ENCODE measurements at regions not wholly inside any gene's neighbourhood (a gene's known extent, or its start where the extent isn't known, plus 50 kb on each side); places are given as distances from the start of the nearest gene placed in this dataset.

GRCh38 chr5:56508249-56508648 is 275.1 kb upstream of the ANKRD55 start:
- no peak for DNase-seq

DNA sequence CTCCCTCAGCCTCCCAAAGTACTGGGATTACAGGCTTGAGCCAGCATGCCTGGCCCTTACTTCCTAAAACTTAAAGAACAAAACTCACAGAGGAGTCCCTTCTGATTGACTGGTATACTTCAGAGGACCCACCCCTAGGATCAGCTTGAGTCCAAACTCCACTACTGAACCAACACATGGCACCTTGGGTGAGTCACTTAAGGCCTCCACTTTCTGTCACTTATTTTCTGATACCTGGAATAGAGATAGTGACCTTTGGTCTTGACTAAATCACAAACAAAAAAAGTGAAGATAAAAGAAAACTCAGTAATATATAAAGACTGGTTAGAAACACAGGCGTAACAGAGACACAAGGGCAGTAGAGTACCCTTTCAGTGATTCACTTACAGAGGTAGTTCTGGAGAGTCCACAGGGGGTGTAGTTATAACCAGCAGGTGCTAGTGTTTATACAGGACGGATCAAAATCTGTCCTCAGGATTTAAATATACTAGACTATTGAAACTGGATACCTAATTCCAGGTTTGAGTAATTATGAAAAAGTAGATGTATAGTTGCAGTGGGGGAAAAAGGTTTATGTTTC is 274.3 kb upstream of the ANKRD55 start:
- no peak for DNase-seq

DNA sequence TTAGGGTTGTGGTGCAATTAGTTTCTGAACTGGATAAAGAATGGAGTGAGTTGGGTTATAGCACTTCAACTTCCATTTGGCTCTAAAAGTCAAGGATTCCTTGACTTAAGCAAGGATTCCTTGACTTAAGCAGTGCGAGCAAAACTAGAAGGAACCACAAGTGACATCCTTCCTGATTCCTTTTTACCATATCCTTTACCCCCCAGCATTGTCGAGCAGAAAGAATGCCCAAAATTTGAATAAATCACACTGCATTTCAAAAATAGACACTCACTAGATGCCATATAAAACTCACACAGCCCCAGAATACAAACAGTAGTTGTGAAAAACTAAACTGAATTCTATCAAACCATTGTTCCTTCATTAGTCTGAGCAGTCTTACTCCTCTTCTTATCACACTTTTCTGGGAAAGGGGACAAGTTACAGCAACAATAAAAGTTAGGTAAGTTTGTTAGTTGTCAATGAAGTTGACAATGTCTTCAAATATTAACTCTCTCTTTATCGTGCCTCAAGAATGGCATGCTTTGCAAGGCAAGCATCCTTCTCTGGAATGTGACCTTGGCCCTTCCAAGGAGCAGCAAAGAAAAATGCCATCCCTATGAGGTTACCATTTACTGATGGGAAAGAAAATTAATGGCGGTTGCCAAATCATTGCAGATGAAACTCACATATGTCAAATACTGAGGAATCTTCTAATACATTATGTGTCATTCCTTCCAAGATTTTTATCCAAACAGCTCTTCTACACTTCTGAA is 273.3 kb upstream of the ANKRD55 start:
- DNase-seq, result no peak

GRCh38 chr5:56503929-56504328 is 270.8 kb upstream of the ANKRD55 start:
- DNase-seq, result no peak

GRCh38 chr5:56501781-56502557 is 268.8 kb upstream of the ANKRD55 start:
- DNase-seq, result no peak

DNA sequence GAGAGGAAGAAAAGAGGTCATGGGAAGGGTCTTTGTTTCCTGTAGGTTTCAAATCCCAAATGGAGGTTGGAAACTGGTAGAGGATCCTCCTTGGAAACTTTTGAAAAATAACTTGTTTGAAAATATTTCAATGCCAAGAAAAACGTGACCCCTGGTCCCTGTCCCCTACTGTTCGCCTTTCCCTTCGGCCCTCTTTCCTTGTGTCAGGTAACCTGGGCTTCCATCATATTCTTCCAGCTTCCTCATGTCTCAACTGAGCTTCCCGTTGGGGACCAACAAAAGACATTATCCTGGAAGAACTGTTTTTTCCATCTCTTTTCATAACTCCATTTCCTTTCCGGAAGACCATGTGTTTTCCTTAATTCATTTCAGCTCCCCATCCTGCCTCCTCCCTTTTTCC is 266.8 kb upstream of the ANKRD55 start:
- no peak for DNase-seq

DNA sequence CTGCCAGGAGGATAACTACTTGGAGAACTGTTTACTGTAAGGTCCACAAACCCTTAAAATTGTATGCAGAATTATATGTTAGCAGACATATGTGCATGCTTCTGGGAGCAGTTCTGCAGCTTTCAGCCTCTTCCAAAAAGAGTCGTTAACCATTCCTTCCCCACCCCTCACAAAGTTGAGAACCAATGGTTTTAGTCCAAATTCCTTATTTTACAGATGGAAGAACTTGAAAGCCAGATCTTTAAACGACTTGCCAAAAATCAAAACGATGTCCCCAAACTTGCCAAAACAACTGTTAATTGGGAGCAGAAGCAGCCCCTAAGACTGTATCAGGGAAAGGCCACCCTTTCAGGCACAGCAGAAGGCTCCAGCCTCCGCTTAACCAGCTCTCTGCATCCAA is 266.4 kb upstream of the ANKRD55 start:
- no peak for DNase-seq

DNA sequence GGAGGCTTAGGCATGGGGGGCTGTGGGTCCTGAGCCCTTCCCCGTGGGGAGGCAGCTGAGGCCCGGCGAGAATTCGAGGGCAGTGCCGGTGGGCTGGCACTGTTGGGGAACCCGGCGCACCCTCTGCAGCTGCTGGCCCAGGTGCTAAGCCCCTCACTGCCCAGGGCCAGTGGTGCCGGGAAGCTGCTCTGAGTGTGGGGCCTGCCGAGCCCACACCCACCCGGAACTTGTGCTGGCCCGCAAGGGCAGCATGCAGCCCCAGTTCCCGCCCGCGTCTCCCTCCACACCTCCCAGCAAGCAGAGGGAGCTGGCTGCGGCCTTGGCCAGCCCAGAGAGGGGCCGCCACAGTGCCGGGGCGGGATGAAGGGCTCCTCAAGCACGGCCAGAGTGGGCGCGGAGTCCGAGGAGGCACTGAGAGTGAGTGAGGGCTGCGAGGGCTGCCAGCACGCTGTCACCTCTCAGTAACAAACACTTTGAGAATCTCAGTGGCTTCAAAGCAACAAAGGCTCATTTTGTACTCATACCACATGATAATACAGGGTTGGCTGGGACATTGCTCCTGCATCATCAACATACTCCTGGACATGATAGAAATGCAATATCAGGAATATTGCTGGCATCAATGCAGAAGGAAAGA is 265.7 kb upstream of the ANKRD55 start:
- no peak for DNase-seq

DNA sequence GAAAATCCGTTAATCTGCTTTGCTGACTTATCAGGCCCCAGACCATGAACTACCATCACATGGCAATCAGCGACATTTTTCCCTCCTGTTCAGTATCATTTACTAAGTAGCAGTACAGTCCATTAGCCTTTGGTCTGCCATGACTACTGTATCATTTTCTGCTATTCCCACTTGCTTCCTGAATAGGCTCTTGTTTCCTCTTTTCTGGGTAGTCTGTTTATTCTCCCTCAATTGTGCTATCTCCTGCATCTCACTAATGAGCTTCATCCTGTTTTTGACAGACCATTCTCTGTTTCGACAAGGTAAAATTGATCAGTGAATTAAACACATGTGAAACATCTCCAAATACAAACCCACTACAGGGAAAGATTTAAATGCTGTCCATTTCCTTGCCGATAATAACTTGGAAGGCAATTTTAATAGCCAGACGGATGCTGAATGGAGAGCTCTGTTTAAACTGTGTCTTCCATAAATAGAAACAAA is 263.5 kb upstream of the ANKRD55 start:
- no peak for DNase-seq

DNA sequence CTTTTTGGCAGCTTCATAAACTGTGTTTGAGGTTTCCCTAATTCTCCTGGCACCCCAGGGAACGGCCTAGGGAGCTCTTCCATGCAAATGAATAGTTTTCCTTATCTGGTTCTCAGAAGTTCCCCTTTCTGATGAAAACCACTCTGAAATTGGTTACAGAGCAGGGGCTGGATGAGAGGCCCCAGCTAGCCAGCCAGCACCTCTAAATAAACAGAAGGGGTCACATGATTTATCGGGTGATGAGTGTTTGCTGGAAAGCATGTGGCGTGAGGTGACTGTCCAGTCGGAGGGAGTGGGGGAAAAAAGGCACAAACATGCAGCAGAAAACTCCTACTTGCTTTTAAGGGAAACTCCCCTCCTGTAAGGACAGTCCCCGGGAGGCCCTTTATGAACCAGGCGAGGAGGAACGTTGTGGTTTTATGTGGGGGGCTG is 261.2 kb upstream of the ANKRD55 start:
- no peak for DNase-seq

DNA sequence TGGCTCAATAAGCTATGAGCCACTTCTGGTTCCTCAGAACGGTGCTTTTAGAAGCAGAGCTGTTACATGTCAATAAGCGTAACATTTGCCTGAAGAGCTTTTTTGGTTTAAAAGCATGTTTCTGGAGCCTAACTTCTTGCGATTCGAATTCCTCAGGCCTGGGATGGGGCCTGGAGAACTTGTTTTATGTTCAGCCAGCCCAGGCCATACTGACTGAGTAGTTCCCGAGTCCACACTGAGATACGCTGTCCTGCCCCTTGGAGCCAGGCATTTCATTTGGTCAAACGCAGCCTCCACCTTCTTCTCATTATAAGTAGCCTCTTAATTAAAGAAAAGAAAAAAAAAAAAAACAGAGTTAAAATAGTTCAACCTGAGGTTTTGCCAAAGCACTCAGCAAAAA is 260.6 kb upstream of the ANKRD55 start:
- DNase-seq, result no peak

DNA sequence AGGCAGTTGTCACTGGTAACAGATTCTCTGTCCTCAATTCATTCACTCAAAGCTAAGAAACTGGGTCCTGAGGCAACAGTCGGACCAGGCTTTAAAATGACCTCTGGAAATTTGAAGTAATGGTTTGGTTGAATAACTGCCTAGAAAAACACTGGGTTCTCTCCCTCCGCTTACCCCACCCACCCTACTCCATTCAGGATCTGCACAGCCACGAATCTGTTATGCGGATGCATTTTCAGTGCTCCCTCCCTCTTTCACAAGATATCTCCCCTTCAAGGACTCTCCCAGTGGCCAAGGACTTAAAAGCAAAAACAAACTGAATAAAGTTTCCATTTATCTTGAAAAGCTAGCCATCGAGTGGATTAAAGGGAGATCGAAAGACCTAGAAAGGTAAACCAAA is 260.2 kb upstream of the ANKRD55 start:
- DNase-seq, result no peak

DNA sequence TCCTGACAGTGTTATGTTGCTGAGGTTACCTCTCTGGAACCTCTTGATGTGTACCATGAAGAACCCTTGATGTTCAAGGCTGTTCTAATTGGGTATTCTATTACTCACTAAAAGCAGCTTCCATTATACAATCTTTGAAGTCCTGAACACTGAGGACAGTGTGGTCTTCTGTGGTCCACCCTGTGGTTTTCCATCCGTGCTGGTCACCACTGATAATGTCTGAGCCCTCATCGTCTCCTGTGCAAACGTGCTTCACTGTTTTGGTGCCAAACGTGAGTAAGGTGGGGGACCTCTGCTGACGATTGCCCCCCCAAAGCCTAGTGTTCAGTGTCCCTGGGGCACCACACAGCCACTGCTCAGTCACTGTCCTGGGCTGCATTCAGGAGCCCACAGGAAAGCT is 259.7 kb upstream of the ANKRD55 start:
- DNase-seq, result no peak

DNA sequence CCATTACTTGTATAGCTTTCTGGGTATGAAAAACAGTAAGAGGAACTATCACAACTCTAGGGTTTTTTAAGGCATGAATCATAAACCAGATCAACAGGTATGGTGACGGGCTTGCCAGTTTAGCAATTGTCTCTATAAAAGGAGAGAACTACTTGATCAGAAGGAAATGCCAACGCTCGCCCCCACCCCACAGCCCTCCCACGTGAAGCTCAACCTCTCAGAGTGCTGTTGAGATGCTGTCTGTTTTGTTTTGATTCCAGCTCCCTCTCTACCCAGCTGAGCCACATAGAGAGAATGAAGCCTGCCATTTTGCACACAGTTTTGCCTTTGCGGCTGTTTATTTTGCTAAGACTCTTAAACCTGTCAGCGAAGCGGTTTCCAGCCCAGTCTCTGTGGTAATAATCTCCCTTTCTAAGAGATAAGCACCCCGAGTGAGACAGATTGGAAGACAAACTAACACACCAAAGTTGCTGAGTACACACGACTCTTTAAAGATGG is 257.9 kb upstream of the ANKRD55 start:
- DNase-seq, result peak; percentile 40

DNA sequence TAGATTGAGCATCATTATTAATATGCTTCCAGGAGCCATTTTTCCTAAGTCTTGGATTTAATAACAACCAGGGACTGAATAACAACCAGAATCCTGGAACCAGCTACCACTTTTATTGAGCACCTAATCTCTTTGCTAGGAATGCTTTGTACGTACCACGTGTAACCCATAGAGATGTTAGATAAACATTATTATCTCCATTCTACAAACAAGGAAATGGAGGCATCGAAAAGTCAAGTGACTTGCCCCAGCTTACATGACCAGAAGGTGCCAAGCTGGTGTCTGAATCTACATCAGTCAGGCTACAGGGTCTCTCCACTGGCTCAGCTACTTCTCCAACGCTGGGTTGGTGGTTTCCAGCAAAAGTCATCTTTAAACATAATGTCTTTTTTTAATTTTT is 256.1 kb upstream of the ANKRD55 start:
- DNase-seq, result no peak

DNA sequence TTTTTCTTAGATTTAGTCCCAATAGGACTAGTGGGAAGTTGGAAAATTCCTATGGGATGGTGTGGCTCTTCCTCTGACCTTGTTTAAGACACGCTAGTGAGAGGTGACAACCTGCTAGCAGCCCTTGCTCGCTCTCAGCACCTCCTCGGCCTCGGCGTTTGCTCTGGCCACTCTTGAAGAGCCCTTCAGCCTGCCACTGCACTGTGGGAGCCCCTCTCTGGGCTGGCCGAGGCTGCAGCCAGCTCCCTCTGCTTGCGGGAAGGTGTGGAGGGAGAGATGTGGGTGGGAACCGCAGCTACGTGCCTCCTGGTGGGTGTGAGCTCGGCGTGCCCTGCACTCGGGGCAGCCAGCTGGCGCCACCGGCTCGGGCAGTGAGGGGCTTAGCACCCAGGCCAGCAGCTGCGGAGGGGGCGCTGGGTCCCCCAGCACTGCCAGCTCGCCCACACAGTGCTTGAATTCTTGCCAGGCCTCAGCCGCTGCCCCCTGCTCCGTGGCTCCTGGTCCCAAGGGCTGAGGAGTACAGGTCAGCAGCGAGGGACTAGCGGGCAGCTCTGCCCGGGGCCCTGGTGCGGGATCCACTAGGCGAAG is 254.5 kb upstream of the ANKRD55 start:
- DNase-seq, result no peak

DNA sequence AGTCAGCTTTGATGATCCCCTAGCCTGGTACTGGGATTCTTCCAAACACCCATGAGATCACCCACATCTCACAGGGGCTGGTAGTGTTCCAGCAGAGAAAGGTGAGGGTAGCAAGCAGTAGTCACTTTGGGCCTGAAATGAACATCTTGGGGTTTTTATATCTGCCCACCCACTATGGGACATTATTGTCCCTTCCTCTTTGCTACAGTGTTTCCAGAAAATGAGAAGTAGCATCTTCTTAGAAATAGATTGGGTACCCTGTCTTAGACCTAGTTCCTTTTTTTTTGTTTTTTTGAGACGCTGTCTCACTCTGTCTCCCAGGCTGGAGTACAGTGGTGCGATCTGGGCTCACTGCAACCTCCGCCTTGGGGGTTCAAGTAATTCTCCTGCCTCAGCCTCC is 249.2 kb upstream of the ANKRD55 start:
- no peak for DNase-seq

GRCh38 chr5:56481428-56482357 is 248.6 kb upstream of the ANKRD55 start:
- no peak for DNase-seq

DNA sequence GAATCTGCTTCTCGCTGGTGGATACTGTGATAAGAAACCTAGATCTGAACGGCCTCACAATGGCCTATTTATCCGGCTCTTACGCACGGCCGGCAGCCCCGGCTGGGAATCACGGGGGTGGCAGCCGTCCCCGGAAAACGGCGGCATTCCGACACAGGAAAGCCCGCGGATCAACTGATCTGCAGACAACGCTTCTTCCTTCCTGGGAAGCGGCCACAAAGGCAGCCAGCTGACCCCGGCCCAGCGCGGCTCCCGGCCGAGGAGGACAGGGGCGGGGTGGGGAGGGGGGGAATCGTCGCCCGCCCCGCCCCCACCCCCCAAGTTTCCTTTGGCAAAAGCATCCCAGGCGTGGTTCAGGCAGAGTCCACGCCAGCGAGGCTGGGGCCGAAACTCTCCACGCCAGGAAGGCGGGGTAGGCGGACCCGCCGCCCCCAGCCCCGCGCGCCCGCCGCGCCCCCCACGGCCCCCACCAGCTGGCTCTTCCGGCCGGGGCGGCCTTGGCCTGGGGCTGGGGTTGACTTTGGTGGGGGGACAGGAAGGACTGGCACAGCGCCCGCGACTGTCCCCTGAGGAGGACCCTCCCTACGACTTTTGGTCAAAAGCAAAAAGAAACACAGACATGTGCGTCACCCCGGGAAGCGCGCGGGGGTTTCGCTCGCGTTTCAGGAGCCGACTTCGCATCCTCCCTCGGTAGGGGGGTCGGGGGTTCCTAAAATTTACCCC is 247.7 kb upstream of the ANKRD55 start:
- DNase-seq, result no peak

DNA sequence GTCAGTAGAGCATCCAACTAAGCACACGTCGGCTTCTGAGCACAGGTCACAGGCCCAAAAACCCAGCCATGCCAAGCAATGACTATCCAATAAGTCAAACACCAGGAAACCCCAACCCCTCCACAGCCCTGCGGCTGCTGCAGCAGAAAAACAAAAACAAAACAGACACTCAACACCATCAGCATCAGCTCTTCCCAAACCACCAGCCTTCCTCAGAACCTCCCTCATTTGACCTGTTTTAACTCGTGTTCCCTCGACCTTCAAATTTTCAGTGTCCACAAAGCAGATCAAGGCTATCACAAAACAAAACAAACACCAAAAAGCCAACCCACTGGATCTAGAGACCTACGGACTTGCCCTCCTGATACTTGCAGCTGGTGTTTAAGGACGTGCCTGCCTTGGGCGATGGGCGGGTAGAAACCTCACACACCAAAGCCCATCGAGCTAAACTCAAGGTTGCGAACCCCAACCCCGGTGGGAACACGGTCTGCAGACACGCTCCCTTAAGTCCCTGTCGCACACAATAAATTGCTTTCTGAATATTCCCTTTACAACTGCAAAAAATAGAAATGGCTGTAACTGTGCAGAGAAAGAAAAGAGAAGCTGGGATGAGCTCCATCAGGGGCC is 247.1 kb upstream of the ANKRD55 start:
- DNase-seq, result no peak

DNA sequence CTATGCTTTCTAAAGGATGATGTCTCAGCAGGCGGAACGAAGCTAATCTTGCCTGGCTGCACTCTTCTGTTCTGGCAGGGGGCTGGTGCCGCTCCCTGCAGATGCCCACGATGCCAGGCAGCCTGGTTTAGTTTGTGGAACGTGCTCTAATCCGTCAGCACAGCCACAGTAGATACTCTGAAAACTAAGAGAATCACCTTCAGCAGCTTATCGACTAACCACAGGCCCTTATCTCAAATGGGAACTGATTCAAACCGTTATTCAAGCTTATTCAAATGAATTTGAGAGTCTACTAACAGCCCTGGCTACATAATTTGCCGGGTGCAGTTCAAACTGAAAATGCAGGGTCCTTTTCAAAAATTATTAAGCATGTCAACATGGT is 246.6 kb upstream of the ANKRD55 start:
- DNase-seq, result no peak
